ENCODE measurements at regions not wholly inside any gene's neighbourhood (a gene's known extent, or its start where the extent isn't known, plus 50 kb on each side); places are given as distances from the start of the nearest gene placed in this dataset.
A peak's percentile ranks its signal among the peaks of the same experiment; 100 is the strongest.

DNA sequence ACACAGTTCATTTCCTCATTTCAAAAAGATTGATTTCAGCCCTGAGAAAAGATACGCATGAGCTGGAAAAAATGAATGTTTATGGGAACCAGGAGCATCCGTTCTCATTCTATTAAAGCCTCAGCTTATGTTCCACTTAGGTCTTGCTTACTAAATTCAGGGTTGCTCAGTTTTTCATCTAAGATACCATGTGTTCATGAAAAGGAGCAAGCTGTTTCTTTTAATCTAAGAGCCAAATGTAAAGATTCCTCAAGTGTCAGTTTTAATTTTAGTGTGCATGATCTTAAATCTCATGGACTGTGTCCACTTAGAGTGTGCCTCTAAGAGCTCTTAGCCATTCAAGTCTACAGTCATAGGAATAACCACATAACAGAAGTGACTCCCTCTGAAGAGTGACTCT, 141.5 kb upstream of the ARHGAP42 start:
- Histone ChIP-seq H3K27ac (ENCODE audit: low read depth in 1 of 3, low read length in 2 of 3) (no peak overlapping the region), H3K27me3 (ENCODE audit: control insufficient read depth in 3 of 3, insufficient read depth in 3 of 3, low read length in 3 of 3) (peaks cover 0 to 3% (median 0%) of the 10 kb centered on the region in 3 donors), H3K36me3 (ENCODE audit: control insufficient read depth in 3 of 3, insufficient read depth in 2 of 3, low read depth in 1 of 3, low read length in 3 of 3) (no peaks in the 10 kb centered on the region), H3K4me1 (ENCODE audit: control insufficient read depth in 3 of 3, insufficient read depth in 2 of 3, low read depth in 1 of 3, low read length in 2 of 3) (peaks cover 0 to 8% (median 0%) of the 10 kb centered on the region in 3 donors), H3K9me3 (ENCODE audit: control insufficient read depth in 2 of 2, insufficient read depth in 1 of 2, low read depth in 1 of 2, low read length in 1 of 2) (no peaks in the 10 kb centered on the region), H3K4me3 (ENCODE audit: low read depth in 1 of 3, low read length in 3 of 3) (no peak overlapping the region)
- no peak for DNase-seq
- FAIRE-seq = no peak
- 65 to 85% (median 81%) methylated on average over 2 of the region's 2 CpGs for WGBS, 3 donors

DNA sequence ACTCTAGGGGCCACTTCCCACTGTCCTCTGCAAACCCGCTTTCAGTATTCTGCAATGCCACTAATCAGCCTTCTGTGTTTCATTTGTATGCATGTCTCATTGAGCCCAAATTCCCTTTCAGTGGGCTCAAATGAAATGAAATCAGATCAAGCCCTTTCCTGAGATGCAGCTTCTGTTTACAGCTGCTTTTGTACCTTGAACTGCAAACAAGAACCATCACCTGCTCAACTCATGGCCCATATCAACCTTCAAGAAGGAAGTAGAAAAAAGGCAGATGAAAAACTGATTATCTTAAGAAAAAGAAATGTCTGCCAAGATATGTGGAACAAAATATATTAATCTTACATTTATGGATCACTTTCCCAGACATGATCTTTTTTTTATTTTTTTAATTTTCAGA, 141.1 kb upstream of the ARHGAP42 start:
- WGBS, 3 donors = 67 to 82% (median 75%) methylated on average over 1 of the region's 1 CpG
- FAIRE-seq = no peak
- Histone ChIP-seq H3K27ac (ENCODE audit: low read depth in 1 of 3, low read length in 2 of 3) (no peak overlapping the region), H3K27me3 (ENCODE audit: control insufficient read depth in 3 of 3, insufficient read depth in 3 of 3, low read length in 3 of 3) (no peaks in the 10 kb centered on the region), H3K4me1 (ENCODE audit: control insufficient read depth in 3 of 3, insufficient read depth in 2 of 3, low read depth in 1 of 3, low read length in 2 of 3) (peaks cover 0 to 8% (median 0%) of the 10 kb centered on the region in 3 donors), H3K4me3 (ENCODE audit: low read depth in 1 of 3, low read length in 3 of 3) (no peak overlapping the region), H3K36me3 (ENCODE audit: control insufficient read depth in 3 of 3, insufficient read depth in 2 of 3, low read depth in 1 of 3, low read length in 3 of 3) (no peaks in the 10 kb centered on the region), H3K9me3 (ENCODE audit: control insufficient read depth in 2 of 2, insufficient read depth in 1 of 2, low read depth in 1 of 2, low read length in 1 of 2) (no peaks in the 10 kb centered on the region)
- DNase-seq = peak; percentile 29 to 39

DNA sequence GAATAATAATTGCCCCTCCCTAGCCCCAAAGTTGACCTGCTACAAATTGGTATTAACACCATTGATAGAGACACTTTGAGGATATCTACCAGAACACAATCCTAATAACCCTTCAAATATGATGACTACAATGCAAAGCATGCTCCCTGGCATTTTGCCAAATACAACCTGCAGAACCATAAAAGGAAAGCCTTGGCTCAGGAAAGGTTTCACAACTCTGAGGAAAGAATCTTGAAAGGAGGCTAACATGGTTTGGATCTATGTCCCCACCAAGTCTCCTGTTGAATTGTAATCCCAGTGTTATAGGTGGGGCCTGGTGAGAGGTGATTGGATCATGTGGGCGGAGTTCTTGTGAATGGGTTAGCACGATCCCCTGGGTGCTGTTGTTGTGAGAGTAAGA, 140.4 kb upstream of the ARHGAP42 start:
- Histone ChIP-seq H3K4me1 (ENCODE audit: control insufficient read depth in 3 of 3, insufficient read depth in 2 of 3, low read depth in 1 of 3, low read length in 2 of 3) (peaks cover 0 to 8% (median 0%) of the 10 kb centered on the region in 3 donors), H3K9me3 (ENCODE audit: control insufficient read depth in 2 of 2, insufficient read depth in 1 of 2, low read depth in 1 of 2, low read length in 1 of 2) (no peaks in the 10 kb centered on the region), H3K27ac (ENCODE audit: low read depth in 1 of 3, low read length in 2 of 3) (no peak overlapping the region), H3K27me3 (ENCODE audit: control insufficient read depth in 3 of 3, insufficient read depth in 3 of 3, low read length in 3 of 3) (no peaks in the 10 kb centered on the region), H3K36me3 (ENCODE audit: control insufficient read depth in 3 of 3, insufficient read depth in 2 of 3, low read depth in 1 of 3, low read length in 3 of 3) (no peaks in the 10 kb centered on the region), H3K4me3 (ENCODE audit: low read depth in 1 of 3, low read length in 3 of 3) (no peak overlapping the region)
- DNase-seq (peak; percentile 86 to 88), FAIRE-seq (no peak)
- 48 to 69% (median 56%) methylated on average over 2 of the region's 2 CpGs for WGBS, 3 donors

DNA sequence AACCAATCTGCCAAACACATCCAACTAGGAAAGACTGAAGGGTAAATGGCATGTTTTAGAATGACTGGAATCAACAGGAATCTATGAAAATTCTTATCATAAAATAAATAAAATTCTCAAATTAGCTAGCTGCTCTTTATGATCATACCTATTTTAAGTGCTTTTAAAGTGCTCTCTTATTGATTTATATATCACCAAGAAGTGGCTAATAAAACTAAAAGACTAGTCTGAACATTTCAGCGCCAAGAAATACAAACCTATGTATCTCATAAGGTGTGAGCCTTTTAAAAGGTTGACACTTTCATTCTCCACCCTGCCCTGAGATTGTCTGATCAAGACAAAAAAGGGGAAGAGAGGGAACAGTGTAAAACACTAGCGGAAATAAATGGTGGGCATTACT, 136.8 kb upstream of the ARHGAP42 start:
- H3K4me1 ChIP-seq (ENCODE audit: control insufficient read depth in 3 of 3, insufficient read depth in 2 of 3, low read depth in 1 of 3, low read length in 2 of 3) = peaks cover 0 to 16% (median 0%) of the 10 kb centered on the region in 3 donors
- no peaks in the 10 kb centered on the region for H3K9me3 ChIP-seq (ENCODE audit: control insufficient read depth in 2 of 2, insufficient read depth in 1 of 2, low read depth in 1 of 2, low read length in 1 of 2)
- H3K36me3 ChIP-seq (ENCODE audit: control insufficient read depth in 3 of 3, insufficient read depth in 2 of 3, low read depth in 1 of 3, low read length in 3 of 3) = no peaks in the 10 kb centered on the region
- H3K27me3 ChIP-seq (ENCODE audit: control insufficient read depth in 3 of 3, insufficient read depth in 3 of 3, low read length in 3 of 3) = no peaks in the 10 kb centered on the region
- H3K27ac ChIP-seq (ENCODE audit: low read depth in 1 of 3, low read length in 2 of 3) = no peak overlapping the region
- no peak for FAIRE-seq
- WGBS, 3 donors = 90 to 95% (median 95%) methylated on average over 2 of the region's 2 CpGs
- H3K4me3 ChIP-seq (ENCODE audit: low read depth in 1 of 3, low read length in 3 of 3) = no peak overlapping the region
- DNase-seq = no peak

DNA sequence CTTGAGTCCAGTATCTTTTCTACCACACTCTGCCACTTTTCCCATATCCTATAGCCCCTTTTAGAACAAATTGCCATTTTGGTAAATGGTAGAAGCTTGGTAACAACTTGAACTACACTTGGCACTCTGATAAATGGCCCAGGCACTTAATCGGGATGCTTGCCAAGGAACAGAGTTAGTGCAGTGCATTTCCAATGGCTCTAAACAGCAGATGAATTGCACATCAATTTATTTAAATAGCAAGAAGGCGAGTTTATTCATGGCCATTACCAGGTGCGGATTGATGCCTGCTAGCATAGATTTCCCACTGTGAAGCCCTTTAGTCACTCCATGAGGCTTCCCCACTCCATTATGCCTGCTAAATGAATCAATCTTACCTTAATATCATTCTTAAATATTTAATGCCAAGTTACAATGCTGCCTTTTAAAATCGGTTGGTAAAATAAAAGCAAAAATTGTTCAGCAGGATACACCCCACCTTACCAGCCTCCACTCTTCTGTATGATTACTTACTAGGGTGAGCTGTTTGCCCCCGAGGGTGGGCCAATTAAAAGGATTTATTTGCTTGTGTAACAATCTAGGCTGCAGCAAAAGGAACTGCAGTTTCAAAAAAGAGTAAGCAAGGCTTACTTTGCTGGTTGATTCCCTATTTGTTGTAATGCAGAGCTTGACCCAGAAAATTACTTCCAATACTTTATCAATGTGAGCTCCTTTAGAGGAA, 136.0 kb upstream of the ARHGAP42 start:
- WGBS, 3 donors = 44 to 63% (median 48%) methylated on average over 5 of the region's 5 CpGs
- Histone ChIP-seq H3K36me3 (ENCODE audit: control insufficient read depth in 3 of 3, insufficient read depth in 2 of 3, low read depth in 1 of 3, low read length in 3 of 3) (no peaks in the 10 kb centered on the region), H3K4me1 (ENCODE audit: control insufficient read depth in 3 of 3, insufficient read depth in 2 of 3, low read depth in 1 of 3, low read length in 2 of 3) (peaks cover 0 to 13% (median 0%) of the 10 kb centered on the region in 3 donors), H3K27ac (ENCODE audit: low read depth in 1 of 3, low read length in 2 of 3) (no peak overlapping the region), H3K27me3 (ENCODE audit: control insufficient read depth in 3 of 3, insufficient read depth in 3 of 3, low read length in 3 of 3) (no peaks in the 10 kb centered on the region), H3K4me3 (ENCODE audit: low read depth in 1 of 3, low read length in 3 of 3) (no peak overlapping the region), H3K9me3 (ENCODE audit: control insufficient read depth in 2 of 2, insufficient read depth in 1 of 2, low read depth in 1 of 2, low read length in 1 of 2) (no peaks in the 10 kb centered on the region)
- no peak for DNase-seq
- FAIRE-seq = no peak

DNA sequence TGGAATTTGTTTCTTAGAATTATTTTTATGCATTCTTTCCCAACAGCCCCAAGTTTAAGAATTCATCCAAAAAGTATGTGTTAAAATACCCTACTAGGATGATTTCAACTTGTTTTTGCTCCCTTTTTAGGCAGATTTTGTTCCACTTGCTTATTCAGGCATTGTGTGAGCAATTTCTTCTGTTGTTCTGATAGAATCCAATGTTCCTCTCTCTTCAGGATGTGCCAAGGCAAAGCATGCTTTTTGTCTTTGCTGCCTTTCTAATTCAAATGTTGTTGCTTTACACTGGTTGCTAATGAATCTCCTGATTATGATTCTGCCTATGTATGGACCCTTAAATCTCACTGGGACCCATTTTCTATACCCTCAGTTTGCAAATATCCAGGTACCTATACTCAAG, 131.2 kb upstream of the ARHGAP42 start:
- Histone ChIP-seq H3K36me3 (ENCODE audit: control insufficient read depth in 3 of 3, insufficient read depth in 2 of 3, low read depth in 1 of 3, low read length in 3 of 3) (no peaks in the 10 kb centered on the region), H3K4me3 (ENCODE audit: low read depth in 1 of 3, low read length in 3 of 3) (no peak overlapping the region), H3K9me3 (ENCODE audit: control insufficient read depth in 2 of 2, insufficient read depth in 1 of 2, low read depth in 1 of 2, low read length in 1 of 2) (no peaks in the 10 kb centered on the region), H3K27ac (ENCODE audit: low read depth in 1 of 3, low read length in 2 of 3) (no peak overlapping the region), H3K27me3 (ENCODE audit: control insufficient read depth in 3 of 3, insufficient read depth in 3 of 3, low read length in 3 of 3) (no peaks in the 10 kb centered on the region), H3K4me1 (ENCODE audit: control insufficient read depth in 3 of 3, insufficient read depth in 2 of 3, low read depth in 1 of 3, low read length in 2 of 3) (peaks cover 0 to 23% (median 0%) of the 10 kb centered on the region in 3 donors)
- FAIRE-seq = no peak
- no peak for DNase-seq

DNA sequence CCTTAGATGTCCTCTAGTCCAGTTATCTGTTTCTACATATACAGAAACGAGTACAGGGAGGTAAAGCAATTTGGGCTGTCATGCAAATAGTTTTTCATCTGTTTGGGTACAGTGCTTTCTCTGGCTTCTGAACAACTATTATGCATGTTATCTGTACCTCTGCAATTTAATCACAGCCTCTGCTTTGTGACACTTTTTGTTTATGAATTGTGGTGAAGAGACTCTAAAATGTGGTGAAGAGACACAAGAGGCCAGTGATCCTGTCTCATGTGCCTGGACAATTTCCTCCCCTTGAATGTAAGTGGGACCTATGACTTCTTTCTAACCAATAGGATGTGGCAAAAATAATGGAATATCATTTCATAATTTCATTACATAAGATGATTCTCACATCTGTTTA, 130.3 kb upstream of the ARHGAP42 start:
- WGBS, 3 donors = 29 to 57% (median 36%) methylated on average over 1 of the region's 1 CpG
- H3K36me3 ChIP-seq (ENCODE audit: control insufficient read depth in 3 of 3, insufficient read depth in 2 of 3, low read depth in 1 of 3, low read length in 3 of 3) = no peaks in the 10 kb centered on the region
- no peaks in the 10 kb centered on the region for H3K27me3 ChIP-seq (ENCODE audit: control insufficient read depth in 3 of 3, insufficient read depth in 3 of 3, low read length in 3 of 3)
- H3K27ac ChIP-seq (ENCODE audit: low read depth in 1 of 3, low read length in 2 of 3) = no peak overlapping the region
- H3K4me1 ChIP-seq (ENCODE audit: control insufficient read depth in 3 of 3, insufficient read depth in 2 of 3, low read depth in 1 of 3, low read length in 2 of 3) = peaks cover 0 to 29% (median 0%) of the 10 kb centered on the region in 3 donors
- H3K4me3 ChIP-seq (ENCODE audit: low read depth in 1 of 3, low read length in 3 of 3) = no peak overlapping the region
- FAIRE-seq (no peak), DNase-seq (no peak)
- H3K9me3 ChIP-seq (ENCODE audit: control insufficient read depth in 2 of 2, insufficient read depth in 1 of 2, low read depth in 1 of 2, low read length in 1 of 2) = no peaks in the 10 kb centered on the region

DNA sequence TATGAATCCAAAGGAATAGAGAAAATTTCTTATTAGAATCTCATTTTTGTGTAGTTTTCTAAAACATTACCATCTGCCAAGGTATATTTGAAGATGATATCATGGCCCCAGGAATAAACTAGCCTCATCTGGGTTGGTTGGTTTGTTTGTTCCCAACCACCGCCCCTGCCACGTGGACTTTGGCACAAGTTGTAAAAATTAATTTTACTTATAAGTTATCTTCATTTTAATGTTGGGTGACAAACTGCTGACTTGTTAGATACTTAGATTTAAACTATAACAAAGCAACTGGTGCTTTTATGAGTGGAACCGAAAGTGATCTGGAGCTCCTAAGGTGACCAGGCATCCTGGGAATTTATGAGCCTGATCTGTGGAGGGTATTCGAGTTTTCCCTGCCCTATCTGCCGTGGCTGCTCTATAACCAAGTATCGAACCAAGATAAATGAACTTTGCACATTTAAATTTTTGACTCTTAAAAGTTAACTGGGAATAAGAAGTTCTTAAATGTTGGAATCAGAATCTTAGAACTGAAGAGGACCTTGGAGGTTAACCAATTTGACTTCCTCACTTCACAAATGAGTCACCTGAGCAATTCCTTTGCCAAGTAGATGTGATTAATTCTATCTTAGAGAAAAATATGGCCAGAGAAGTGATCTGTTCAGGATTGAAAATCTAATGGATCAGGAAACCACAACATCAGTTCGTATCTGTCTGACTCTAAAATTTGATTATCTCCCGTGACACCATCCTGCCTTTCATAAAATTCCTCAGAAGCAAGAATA, 129.1 kb upstream of the ARHGAP42 start:
- DNase-seq (peak; percentile 68 to 90), FAIRE-seq (peak; percentile 68)
- peak overlapping the region in 1 of 3 donors; percentile 52 for H3K27ac ChIP-seq (ENCODE audit: low read depth in 1 of 3, low read length in 2 of 3)

More for the DNA sequence above, 129.1 kb upstream of the ARHGAP42 start:
- Histone ChIP-seq H3K9me3 (ENCODE audit: control insufficient read depth in 2 of 2, insufficient read depth in 1 of 2, low read depth in 1 of 2, low read length in 1 of 2) (no peaks in the 10 kb centered on the region), H3K27me3 (ENCODE audit: control insufficient read depth in 3 of 3, insufficient read depth in 3 of 3, low read length in 3 of 3) (no peaks in the 10 kb centered on the region), H3K36me3 (ENCODE audit: control insufficient read depth in 3 of 3, insufficient read depth in 2 of 3, low read depth in 1 of 3, low read length in 3 of 3) (no peaks in the 10 kb centered on the region), H3K4me3 (ENCODE audit: low read depth in 1 of 3, low read length in 3 of 3) (no peak overlapping the region), H3K4me1 (ENCODE audit: control insufficient read depth in 3 of 3, insufficient read depth in 2 of 3, low read depth in 1 of 3, low read length in 2 of 3) (peaks cover 2 to 21% (median 3%) of the 10 kb centered on the region in 3 donors)
- WGBS, 3 donors = 24 to 61% (median 32%) methylated on average over 8 of the region's 8 CpGs

All from small intestine (tissue), 7 donors.